ENCODE measurements at regions not wholly inside any gene's neighbourhood (a gene's known extent, or its start where the extent isn't known, plus 50 kb on each side); places are given as distances from the start of the nearest gene placed in this dataset.

DNA sequence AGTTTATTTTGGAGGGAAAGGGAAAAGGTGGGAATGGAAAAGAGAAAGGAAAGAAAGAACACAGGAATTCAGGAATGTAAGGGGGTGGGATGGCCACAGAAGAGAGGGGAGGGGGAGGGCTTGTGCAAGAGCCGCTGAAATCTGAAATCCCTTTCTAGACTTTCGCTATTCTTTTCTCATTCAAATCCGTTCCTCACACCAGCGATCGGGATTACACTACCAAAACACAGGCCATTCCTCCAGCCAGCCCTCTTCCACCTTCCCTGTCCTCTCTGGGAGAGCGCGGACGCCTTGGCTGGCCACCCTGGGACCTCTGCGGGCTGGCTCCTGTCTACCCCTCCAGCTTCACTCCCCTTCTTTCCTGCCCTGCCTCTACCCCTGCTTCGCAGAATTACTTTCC is 102.3 kb downstream of the CDCA7 start:
- TF ChIP-seq, protein P1, sequence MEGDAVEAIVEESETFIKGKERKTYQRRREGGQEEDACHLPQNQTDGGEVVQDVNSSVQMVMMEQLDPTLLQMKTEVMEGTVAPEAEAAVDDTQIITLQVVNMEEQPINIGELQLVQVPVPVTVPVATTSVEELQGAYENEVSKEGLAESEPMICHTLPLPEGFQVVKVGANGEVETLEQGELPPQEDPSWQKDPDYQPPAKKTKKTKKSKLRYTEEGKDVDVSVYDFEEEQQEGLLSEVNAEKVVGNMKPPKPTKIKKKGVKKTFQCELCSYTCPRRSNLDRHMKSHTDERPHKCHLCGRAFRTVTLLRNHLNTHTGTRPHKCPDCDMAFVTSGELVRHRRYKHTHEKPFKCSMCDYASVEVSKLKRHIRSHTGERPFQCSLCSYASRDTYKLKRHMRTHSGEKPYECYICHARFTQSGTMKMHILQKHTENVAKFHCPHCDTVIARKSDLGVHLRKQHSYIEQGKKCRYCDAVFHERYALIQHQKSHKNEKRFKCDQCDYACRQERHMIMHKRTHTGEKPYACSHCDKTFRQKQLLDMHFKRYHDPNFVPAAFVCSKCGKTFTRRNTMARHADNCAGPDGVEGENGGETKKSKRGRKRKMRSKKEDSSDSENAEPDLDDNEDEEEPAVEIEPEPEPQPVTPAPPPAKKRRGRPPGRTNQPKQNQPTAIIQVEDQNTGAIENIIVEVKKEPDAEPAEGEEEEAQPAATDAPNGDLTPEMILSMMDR (IDR thresholded peaks at IDR 0.05) = no peak

- TF ChIP-seq, protein P1 (IDR thresholded peaks at IDR 0.05) = no peak
Observed at GRCh38 chr2:173457366-173457765, 102.7 kb downstream of the CDCA7 start.

- TF ChIP-seq, protein P1 (IDR thresholded peaks at IDR 0.05) = no peak
Observed at GRCh38 chr2:173458991-173459780, 104.5 kb downstream of the CDCA7 start.

DNA sequence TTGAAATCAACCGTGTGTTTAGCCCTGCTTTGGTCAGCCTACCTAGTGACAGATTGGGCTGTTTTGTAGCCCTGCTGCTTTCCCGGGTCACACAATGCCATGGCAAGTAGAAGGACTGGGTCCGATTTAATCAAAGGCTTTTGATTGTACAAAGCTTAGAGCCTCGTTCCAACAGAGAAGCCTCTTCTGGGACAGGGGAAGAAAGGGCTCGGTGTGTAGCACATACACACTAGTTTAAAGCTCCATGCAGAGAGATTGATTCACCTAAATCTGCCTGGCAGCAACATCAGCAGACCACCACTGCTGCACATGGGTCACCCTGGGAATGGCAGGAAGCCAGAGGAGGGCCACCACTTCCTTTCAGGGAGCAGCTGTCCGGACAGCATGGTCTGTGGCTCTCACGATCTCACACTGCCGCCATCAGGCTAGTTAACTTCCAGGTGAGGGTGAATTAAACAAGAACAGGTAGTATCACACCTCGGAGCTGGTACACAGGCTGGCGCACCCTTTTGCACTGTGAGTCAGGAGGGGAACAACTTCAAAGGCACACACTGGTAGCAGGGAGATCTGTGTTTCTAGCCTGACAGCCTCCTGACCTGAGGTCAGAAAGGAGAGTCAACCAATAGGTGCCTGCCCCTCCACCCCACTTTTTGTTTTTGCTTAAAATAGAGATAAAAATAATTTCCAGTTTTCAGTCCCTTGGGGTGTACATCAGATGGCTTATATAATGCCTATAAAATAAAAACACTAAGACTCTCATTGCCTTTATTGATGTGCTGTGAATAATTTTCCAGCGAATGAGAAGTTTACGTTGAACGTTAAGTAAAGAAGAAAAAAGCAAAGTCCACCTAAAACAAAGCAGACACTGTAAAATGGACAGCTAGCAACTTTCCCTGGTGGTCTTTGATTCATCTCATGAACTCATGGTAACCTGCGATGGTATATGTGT is 108.5 kb downstream of the CDCA7 start:
- TF ChIP-seq, protein P1 (IDR thresholded peaks at IDR 0.05) = no peak

DNA sequence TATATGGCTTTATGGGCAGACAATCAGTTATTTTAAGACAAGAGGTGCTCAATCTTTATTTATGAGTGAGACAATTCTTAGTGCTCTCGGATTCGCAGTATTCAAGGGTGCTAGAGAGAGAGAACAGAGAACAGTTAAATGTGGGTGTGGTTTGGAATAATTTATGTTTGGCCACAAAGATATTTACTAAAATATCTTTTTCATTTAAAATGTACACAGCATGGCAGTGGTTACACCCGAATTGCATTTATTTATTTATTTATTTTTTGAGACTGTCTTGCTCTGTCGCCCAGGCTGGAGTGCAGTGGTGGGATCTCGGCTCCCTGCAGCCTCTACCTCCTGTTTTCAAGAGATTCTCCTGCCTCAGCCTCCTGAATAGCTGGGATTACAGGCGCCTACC is 109.2 kb downstream of the CDCA7 start:
- TF ChIP-seq, protein P1 (IDR thresholded peaks at IDR 0.05) = no peak

GRCh38 chr2:173467751-173468150 is 113.1 kb downstream of the CDCA7 start:
- TF ChIP-seq, protein P1 (IDR thresholded peaks at IDR 0.05) = no peak

GRCh38 chr2:173468266-173468793 is 113.7 kb downstream of the CDCA7 start:
- TF ChIP-seq, protein P1 (IDR thresholded peaks at IDR 0.05) = no peak
